ENCODE measurements at regions not wholly inside any gene's neighbourhood (a gene's known extent, or its start where the extent isn't known, plus 50 kb on each side); places are given as distances from the start of the nearest gene placed in this dataset.

- Histone ChIP-seq H4K20me1 (ENCODE audit: low read length) (no peaks in the 10 kb centered on the region), H3K27me3 (ENCODE audit: low read length) (no peaks in the 10 kb centered on the region), H3K27ac (ENCODE audit: low read length) (no peak overlapping the region), H3K36me3 (ENCODE audit: low read depth, low read length) (no peaks in the 10 kb centered on the region), H3K9ac (ENCODE audit: low read length) (no peak overlapping the region), H3K9me2 (replicated peaks; ENCODE audit: low read length) (no peaks in the 10 kb centered on the region), H3K4me3 (ENCODE audit: low read length) (no peak overlapping the region), H3F3A (ENCODE audit: low read length, unreplicated experiment) (no peaks in the 10 kb centered on the region), H3K79me2 (ENCODE audit: low read length) (no peaks in the 10 kb centered on the region), H2AFZ (ENCODE audit: low read length) (no peak overlapping the region), H3K4me1 (ENCODE audit: insufficient read depth, low read length) (no peaks in the 10 kb centered on the region), H3K9me3 (ENCODE audit: low read length) (no peaks in the 10 kb centered on the region), H3K4me2 (ENCODE audit: low read length) (no peak overlapping the region)
- intact Hi-C loops (cut with micrococcal nuclease): no loop called here
- ChIA-PET POLR2A (ENCODE audit: unreplicated experiment) (no interaction called here), CTCF (no interaction called here)
- no TSS peak for BruUV-seq (replicated peaks)
- TF ChIP-seq EZH2 (IDR thresholded peaks at IDR 0.05; ENCODE audit: low read length, unreplicated experiment) (no peak), CTCF (conservative IDR thresholded peaks at IDR 0.05; ENCODE audit: low read depth, low read length) (no peak), EZH2phosphoT487 (IDR thresholded peaks at IDR 0.05; ENCODE audit: borderline replicate concordance, low read length) (no peak)
- no peak for DNase-seq
- no peak for ATAC-seq
Measured at GRCh38 chr13:72101768-72102400, 234.9 kb upstream of the DACH1 start.

DNA sequence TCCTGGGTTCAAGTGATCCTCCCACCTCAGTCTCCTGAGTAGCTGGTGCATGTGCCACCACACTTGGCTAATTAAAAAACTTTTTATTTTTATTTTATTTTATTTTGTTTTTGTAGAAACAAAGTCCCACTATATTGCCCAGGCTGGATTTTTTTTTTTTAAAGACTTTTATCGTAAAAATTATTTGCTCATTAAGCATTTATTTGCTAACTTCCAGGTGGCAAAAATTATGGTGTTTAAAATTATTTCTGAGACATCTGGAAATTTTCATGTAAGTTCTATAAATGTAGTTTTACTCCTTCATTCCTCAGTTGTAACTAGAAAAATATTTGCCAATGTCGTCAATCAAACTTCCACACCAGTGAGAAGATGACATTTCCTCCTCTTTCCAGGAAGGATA is 233.3 kb upstream of the DACH1 start:
- TF ChIP-seq EZH2 (IDR thresholded peaks at IDR 0.05; ENCODE audit: low read length, unreplicated experiment) (no peak), CTCF (conservative IDR thresholded peaks at IDR 0.05; ENCODE audit: low read depth, low read length) (no peak), EZH2phosphoT487 (IDR thresholded peaks at IDR 0.05; ENCODE audit: borderline replicate concordance, low read length) (no peak)
- intact Hi-C loops (cut with micrococcal nuclease): no loop called here
- CTCF ChIA-PET: no interaction called here
- no peaks in the 10 kb centered on the region for H3K4me1 ChIP-seq (ENCODE audit: insufficient read depth, low read length)
- H3K9me3 ChIP-seq (ENCODE audit: low read length): no peaks in the 10 kb centered on the region
- H3K36me3 ChIP-seq (ENCODE audit: low read depth, low read length): no peaks in the 10 kb centered on the region
- H3K27me3 ChIP-seq (ENCODE audit: low read length): no peaks in the 10 kb centered on the region
- H3K9me2 ChIP-seq (replicated peaks; ENCODE audit: low read length): no peaks in the 10 kb centered on the region
- no TSS peak for BruUV-seq (replicated peaks)
- H3K4me3 ChIP-seq (ENCODE audit: low read length): no peak overlapping the region
- POLR2A ChIA-PET (ENCODE audit: unreplicated experiment): no interaction called here
- H3K4me2 ChIP-seq (ENCODE audit: low read length): no peak overlapping the region
- no peaks in the 10 kb centered on the region for H4K20me1 ChIP-seq (ENCODE audit: low read length)
- no peaks in the 10 kb centered on the region for H3K79me2 ChIP-seq (ENCODE audit: low read length)
- ATAC-seq: no peak
- H3F3A ChIP-seq (ENCODE audit: low read length, unreplicated experiment): no peaks in the 10 kb centered on the region
- H3K9ac ChIP-seq (ENCODE audit: low read length): no peak overlapping the region
- no peak for DNase-seq
- no peak overlapping the region for H2AFZ ChIP-seq (ENCODE audit: low read length)
- no peak overlapping the region for H3K27ac ChIP-seq (ENCODE audit: low read length)

DNA sequence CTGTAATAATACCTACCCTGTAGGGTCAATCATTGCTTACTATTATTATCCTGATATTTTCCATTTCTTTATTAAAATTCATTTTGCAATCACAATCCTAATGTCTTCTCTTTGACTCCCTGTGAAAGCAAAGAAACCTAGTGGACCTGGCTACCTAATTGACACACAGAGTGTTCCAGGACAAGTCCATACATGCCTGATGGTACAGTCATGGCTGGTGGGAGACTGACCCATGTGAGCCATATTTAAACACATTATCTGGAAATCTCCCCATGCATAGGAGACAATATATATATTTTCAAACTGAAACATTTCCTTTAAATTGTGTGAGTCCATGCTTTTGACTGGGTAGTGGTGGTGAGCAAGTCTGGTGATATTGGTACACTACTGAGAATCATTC is 230.6 kb upstream of the DACH1 start:
- CTCF ChIA-PET: no interaction called here
- intact Hi-C loops (cut with micrococcal nuclease): no loop called here

More for the DNA sequence above, 230.6 kb upstream of the DACH1 start:
- Histone ChIP-seq H3K27me3 (ENCODE audit: low read length) (no peaks in the 10 kb centered on the region), H3K27ac (ENCODE audit: low read length) (no peak overlapping the region), H3K9me3 (ENCODE audit: low read length) (no peaks in the 10 kb centered on the region), H3F3A (ENCODE audit: low read length, unreplicated experiment) (no peaks in the 10 kb centered on the region), H2AFZ (ENCODE audit: low read length) (no peak overlapping the region), H3K4me3 (ENCODE audit: low read length) (no peak overlapping the region), H3K9ac (ENCODE audit: low read length) (no peak overlapping the region), H3K4me1 (ENCODE audit: insufficient read depth, low read length) (no peaks in the 10 kb centered on the region), H3K36me3 (ENCODE audit: low read depth, low read length) (no peaks in the 10 kb centered on the region), H3K79me2 (ENCODE audit: low read length) (no peaks in the 10 kb centered on the region), H4K20me1 (ENCODE audit: low read length) (no peaks in the 10 kb centered on the region), H3K9me2 (replicated peaks; ENCODE audit: low read length) (no peaks in the 10 kb centered on the region), H3K4me2 (ENCODE audit: low read length) (no peak overlapping the region)
- no peak for ATAC-seq
- POLR2A ChIA-PET (ENCODE audit: unreplicated experiment): no interaction called here
- no TSS peak for BruUV-seq (replicated peaks)
- no peak for TF ChIP-seq CTCF (conservative IDR thresholded peaks at IDR 0.05; ENCODE audit: low read depth, low read length)
- no peak for TF ChIP-seq EZH2 (IDR thresholded peaks at IDR 0.05; ENCODE audit: low read length, unreplicated experiment)
- no peak for TF ChIP-seq EZH2phosphoT487 (IDR thresholded peaks at IDR 0.05; ENCODE audit: borderline replicate concordance, low read length)
- no peak for DNase-seq
